A673 (cell line): ENCODE measurements at regions not wholly inside any gene's neighbourhood (a gene's known extent, or its start where the extent isn't known, plus 50 kb on each side); places are given as distances from the start of the nearest gene placed in this dataset.

ENCODE experiments used
- CTCF ChIP-seq: fragments of 300-800, 200-600 bp; sonication (generic); conservative IDR thresholded peaks from 2 replicates; pipeline ENCODE4 v1.5.1; 2017; ENCODE audit warnings: low read depth, mild to moderate bottlenecking, antibody characterized with exemption, low read length, moderate library complexity, mixed read lengths
- EZH2 ChIP-seq: fragments of 200-600 bp; sonication (generic); IDR thresholded peaks from 2 replicates; pipeline ENCODE4 v1.6.1; 2017; ENCODE audit warnings: borderline replicate concordance, low read depth, mild to moderate bottlenecking, mixed read lengths, antibody characterized with exemption, low read length; ENCODE audit not compliant: poor library complexity, severe bottlenecking

- no peak for TF ChIP-seq CTCF
- TF ChIP-seq EZH2 = no peak
These were observed 69.2 kb upstream of the NEK6 start for GRCh38 chr9:124188331-124189110.
